Left hindlimb (tissue), 1 donor: ENCODE measurements at regions not wholly inside any gene's neighbourhood (a gene's known extent, or its start where the extent isn't known, plus 50 kb on each side); places are given as distances from the start of the nearest gene placed in this dataset.

Source experiments
- DNase-seq: peaks from one replicate; pipeline ENCODE4 v3.0.0-alpha.2; 2018

DNA sequence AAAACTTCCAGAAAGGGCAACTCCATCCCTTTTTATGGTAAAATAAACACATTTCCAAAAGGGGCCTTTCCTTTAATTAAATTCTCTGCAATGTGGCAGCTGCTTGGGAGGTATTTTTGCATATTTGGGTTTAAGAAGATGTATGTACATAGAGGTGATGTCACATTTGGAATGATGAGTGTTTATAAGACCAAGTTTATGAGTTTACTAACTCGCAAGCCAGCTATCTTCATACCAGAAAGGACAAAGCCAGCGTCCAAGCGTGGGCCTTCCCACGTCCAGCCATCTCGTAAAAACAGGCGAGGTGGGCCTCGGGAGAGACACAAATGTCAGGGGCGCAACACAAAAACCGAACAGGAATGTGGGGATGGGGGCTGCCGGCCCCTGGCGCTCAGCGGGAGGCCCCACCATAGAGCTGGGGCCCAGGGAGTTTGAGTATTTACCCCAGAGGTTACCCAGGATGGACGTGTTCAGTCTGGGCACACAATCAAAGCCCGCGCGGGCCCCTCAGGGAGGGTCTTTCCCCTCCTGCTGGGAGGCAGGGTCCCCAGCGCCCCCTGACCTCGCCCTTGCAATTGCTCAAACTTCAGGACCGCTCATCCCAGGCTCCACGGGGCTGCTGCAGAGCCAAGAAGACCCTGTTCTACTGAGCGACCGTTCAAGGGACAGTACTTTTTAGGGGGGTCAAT, 137.3 kb downstream of the TWIST2 start:
- no peak for DNase-seq

DNA sequence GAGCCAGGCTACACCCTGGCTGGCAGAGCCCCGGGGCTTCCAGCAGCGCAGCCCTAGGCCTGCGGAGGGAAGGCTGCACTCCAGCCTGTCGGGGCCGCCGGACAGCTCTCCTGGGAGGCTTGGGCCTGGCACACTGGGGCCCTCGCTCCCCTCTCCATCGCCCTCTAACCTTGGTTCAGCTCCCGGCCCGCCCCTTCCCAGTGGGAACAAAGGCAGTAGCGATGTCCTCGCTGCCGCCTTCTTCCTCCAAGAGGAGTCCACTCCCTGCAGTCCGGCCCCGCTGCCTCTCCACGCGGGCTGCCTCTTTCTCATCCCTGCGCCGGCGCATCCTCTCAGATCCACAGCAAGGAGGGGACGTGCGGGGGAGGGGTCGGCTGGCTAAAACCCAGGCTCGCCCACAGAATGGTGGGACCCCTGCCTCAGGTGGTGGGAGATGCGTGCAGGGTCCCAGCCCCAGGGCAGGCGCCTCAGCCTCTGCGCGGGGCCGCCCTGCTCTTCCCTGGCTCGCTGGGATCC, 138.1 kb downstream of the TWIST2 start:
- DNase-seq: no peak

DNA sequence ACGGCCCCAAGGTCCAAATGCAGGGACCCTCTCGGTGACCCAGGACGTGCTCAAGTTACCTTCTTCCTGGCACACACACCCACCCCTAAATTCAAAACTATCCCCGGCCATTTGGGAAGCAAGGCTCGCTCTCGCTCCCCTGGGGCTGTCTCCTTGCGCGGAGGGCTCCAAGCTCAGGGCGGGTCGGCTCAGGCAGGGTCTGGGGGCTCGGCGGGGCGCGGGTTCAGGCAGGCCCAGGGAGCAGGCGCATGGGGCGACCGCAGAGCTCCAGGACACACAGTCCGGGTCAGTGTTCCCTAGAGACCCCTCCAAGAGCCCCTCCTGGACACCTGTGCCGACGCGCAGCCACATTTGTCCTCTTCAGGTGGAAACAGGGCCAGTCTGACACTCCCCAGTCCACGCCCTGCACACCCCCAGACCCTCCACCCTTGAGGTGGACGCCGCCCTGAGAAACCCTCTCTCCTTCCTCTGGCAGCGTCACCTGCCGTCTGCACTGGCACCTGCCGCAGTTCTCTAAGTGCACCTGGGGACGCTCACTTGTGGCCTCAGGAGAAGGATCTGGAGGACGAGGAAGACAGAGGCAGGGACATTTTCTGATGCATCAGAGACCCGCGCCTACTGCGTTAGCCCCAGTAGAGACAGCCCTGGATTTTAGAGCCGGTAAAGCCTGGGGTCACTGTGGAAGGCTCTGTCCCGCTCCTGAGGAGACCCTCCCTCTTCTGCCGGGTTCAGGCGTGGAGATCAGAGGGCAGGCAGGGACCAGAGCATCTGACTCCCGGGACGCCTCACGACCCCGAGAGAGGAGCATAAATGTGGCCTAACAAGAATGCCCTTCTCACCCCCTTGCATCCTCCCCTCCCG, 138.8 kb downstream of the TWIST2 start:
- DNase-seq: no peak

DNA sequence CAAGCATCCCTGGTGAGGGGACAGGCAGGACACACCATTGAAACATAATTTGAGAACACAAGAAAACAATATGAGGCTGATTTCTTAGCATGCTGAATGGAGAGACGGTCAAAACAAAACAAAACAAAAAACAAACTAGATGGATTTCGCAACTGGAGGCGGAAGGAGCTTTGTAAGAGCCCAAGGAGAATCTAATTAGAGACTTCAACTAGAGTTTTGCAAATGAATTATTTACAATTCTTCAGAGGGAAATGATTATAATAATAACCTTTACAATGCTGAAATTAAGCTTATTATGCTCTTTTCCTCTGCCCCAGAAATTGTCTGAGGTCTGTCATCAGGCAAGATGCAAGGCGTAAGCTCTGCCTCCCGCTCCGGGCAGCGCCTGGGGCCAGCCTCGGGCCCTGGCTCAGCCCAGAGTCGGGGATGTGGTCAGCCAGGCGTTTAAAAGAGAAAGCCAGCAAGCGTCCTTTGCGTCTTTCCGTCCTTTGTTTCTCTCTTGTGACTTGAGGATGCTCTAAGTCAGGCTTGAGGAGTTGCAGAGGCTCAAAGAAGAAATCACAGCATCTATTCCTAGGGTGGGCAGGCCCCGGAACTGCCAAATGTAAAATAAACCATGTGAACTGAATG, 139.6 kb downstream of the TWIST2 start:
- peak; percentile 19 for DNase-seq

DNA sequence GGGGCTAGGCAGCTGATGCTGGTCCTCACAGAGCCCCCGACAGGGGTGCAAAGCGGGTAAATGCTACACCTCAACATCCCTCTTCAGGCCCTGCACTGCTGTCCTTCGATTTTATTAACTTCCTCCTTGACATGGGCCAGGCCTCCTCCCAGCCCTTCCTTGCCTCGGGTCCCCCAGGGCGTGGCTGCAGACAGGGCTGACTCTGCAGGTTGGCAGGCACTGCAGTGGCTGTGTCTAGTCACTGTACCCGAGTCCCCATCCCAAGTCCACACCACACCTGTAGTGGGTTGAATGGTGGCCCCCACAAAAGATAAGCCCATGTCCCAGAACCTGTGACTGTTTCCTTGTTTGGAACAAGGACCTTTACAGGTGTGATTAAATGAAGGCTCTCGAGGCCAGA, 140.2 kb downstream of the TWIST2 start:
- DNase-seq: peak; percentile 2

DNA sequence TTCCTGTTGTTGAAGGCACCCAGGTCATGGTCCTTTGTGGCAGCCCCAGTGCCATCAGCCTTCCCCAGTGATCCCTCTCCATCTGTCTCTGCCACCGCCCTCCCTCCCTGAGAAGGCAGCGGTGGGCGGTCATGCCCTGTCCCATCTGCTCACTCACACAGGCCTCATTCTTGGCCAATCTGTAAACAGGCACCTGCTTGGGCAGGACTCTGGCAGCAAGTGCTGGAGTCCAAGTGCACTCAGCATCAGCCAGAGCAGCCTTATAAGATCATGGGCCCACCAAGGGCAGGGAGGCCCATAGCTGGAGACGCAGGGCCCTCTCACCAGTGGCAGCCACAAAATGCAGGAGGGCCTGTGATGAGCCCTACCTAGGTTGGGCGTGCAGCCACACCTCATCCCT, 140.9 kb downstream of the TWIST2 start:
- peak; percentile 1 for DNase-seq

DNA sequence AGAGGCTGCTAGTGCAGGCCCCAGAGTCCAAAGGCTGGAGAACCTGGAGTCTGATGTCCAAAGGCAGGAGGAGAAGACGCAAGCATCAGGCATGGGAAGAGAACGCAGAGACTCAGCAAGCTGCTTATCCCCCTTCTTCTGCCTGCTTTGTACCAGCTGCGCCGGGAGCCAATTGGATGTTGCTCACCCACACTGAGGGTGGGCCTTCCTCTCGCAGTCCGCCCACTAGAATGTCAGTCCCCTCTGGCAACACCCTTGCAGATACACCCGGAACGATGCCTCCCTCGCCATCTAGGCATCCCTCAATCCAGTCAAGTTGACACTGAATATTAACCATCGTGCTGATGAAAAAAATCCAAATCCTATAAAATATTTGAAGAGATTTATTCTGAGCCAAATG, 141.6 kb downstream of the TWIST2 start:
- DNase-seq: no peak

DNA sequence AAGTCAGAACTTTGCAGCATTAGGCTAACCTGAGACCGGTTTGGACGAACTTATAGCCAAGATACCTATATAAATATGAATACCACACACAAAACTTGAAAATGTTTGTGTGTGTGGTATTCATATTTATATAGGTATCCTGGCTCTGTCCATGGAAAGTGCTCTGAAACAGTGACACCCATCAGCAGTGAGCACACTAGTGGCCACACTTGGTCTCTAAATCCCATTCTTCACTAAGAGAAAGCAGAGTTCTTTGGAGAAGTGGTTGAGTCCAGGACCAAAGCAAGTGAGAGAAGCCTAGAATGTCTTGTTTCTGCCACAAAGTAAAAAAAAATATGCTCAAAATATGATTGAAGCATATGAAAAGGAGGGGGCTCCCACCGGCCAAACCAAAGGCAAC, 146.5 kb downstream of the TWIST2 start:
- no peak for DNase-seq

DNA sequence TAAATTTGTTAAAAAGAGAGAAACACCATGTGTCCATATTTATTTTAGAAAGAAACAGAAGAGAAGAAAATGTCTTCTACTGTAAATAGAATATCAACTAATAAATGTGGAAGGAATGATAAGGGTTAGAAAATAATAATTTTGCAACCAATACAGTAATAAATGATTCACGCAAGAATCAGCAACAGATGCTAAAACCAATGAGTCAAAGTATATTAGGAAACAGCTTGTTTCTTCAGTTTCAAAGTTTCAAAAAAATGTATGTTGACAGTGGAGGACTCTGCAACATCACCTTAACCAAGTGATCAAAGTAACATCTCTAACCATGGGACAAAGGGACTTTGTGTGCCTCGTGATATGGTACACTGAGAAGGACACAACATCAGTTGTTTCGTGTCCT, 147.0 kb downstream of the TWIST2 start:
- DNase-seq: no peak

DNA sequence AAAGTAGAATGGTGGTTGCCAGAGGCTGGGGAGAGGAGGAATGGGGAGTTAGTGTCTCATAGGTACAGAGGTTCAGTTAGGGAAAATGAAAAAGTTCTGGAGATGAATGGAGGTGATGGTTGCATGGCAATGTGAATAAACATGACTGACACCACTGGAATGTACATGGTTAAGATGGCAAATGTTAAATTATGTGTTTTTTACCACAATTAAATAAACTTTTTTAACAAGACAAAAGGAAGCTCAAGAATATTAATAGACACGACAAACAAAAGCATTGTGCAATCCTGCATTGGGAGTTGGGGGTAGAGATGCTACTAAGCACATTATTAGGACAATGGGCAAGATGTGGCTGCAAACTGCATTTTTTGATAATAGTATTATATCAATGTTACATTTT, 147.7 kb downstream of the TWIST2 start:
- DNase-seq: no peak

DNA sequence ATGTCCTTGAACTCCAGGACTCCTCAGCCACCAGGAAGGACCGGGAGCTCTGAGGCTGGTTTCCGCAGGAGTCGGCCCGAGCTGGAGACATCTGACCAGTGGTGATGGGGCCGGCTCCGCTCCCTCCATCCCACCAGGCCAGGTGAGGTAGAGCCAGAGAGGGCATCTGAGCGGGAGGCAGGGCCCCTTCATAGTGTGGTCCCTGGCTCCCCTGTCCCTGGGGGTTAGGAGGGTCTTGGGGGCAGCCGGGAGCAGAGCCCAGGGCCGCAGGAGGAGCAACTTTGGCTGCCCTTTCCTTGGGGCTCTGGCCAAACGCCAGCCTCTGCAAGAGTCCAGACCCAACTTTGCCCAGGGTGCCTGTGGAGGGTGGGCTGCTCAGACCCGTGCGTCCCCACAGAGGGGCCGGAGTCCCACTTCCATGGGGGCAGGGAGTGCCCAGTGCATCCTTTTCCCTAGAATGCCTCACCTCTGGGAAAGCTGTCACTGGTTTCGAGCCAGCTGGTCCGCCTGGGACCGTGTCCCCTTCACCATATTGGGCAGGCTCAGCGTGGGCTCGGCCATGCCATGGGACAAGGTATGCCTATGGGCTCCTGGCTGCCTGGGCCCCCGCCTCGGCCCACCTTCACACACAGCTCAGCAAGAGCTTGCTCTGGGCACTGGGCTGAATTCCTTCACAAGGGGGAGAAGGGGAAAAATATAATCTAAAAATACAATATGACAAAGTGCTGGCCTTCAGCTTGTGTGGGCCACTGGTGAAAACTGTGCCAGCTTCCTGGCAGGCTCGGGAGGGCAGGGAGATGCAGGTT, 148.6 kb downstream of the TWIST2 start:
- no peak for DNase-seq

DNA sequence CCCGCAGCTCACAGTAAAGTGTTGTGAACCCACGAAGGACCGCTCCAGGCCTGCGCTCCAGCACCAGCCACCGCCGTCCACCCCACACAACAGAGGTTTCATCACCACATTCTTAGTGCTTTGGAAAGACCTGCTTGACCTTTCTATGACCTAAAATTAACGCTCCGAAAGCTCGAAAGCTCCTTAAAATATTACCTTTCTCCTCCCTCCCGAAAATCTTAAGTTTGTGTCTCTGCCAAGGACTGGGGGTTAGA, 149.2 kb downstream of the TWIST2 start:
- DNase-seq: no peak

DNA sequence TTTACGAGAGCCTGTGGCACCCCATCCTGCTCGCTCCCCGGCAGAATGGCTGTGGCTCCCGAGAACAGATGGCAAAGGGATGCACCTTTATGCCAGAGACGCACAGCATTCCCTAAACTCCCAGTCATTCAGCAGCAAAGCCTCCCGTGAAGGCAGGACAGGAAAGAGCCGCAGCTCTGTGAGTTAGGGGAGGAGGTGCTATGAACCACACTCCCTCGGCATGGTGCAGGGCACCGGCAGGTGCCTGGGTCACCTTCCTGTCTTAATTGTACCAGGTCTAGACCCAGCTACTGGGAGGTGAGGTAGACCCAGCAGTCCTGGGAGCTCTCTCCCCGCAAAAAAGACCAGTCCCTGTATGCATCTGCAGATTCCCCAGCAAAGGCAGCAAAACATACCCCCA, 149.8 kb downstream of the TWIST2 start:
- no peak for DNase-seq
